ENCODE measurements at regions not wholly inside any gene's neighbourhood (a gene's known extent, or its start where the extent isn't known, plus 50 kb on each side); places are given as distances from the start of the nearest gene placed in this dataset.

DNA sequence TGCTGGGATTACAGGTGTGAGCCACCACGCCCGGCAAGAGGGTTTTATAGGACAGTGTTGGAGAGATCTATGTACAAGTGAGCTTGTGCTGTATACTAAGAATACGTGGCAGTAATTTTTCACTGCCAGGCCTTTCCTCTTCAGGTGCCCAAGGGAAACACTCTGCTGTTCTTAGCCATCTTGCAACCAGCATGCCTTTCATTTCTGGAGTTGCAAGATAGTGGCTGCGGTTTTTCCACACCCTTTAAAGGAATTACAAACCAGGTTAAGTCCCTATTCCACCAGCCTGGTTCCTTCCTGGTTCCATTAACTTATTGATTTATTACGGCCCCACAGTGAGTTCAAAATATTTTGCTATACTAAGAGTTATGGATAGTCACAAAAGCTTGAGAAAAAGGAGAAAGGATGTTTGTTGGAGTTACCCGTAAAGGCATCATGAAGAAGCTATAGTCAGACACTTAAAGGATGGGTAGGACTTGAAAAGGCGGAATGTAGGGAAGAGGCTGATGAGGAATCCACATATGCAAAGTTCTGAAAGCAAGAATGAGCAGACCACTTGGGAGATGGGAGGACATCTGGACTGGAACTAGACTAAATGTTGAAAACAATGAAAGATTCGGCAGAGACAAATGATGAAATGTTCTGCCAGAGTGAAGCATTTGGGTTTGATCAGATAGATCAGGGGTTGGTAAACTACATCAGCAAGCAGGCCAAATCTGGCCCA is 61.4 kb upstream of the ASIP start:
- no peak overlapping the region for H2AFZ ChIP-seq (ENCODE audit: insufficient read depth, low read depth, low read length, poor library complexity, severe bottlenecking)
- no peak overlapping the region for H3K4me2 ChIP-seq (replicated peaks; ENCODE audit: extremely low read depth, low read length, poor library complexity, severe bottlenecking)
- DNase-seq: no peak
- no peaks in the 10 kb centered on the region for H4K20me1 ChIP-seq (ENCODE audit: insufficient read depth, low read length)
- no peaks in the 10 kb centered on the region for H3K27me3 ChIP-seq (ENCODE audit: control insufficient read depth in 2 of 2, insufficient read depth in 2 of 2, low read length in 2 of 2)
- no peaks in the 10 kb centered on the region for H3K79me2 ChIP-seq (ENCODE audit: insufficient read depth, low read length)
- intact Hi-C loops (cut with micrococcal nuclease): no loop called here
- Mint-ChIP-seq H3K27ac (no peak overlapping the region), H3K9me3 (no peaks in the 10 kb centered on the region), H3K27me3 (ENCODE audit: low read depth in 3 of 3) (peaks cover 2 to 9% (median 7%) of the 10 kb centered on the region in 3 donors), H3K36me3 (no peaks in the 10 kb centered on the region), H3K4me3 (no peak overlapping the region), H3K4me1 (no peaks in the 10 kb centered on the region)
- H3K9me3 ChIP-seq (replicated peaks in 1 of 2; ENCODE audit: control insufficient read depth in 1 of 2, insufficient read depth in 1 of 2, low read length in 2 of 2): no peaks in the 10 kb centered on the region
- no peak overlapping the region for H3K27ac ChIP-seq (ENCODE audit: low read depth in 1 of 2, low read length in 2 of 2)
- TF ChIP-seq, protein P1, sequence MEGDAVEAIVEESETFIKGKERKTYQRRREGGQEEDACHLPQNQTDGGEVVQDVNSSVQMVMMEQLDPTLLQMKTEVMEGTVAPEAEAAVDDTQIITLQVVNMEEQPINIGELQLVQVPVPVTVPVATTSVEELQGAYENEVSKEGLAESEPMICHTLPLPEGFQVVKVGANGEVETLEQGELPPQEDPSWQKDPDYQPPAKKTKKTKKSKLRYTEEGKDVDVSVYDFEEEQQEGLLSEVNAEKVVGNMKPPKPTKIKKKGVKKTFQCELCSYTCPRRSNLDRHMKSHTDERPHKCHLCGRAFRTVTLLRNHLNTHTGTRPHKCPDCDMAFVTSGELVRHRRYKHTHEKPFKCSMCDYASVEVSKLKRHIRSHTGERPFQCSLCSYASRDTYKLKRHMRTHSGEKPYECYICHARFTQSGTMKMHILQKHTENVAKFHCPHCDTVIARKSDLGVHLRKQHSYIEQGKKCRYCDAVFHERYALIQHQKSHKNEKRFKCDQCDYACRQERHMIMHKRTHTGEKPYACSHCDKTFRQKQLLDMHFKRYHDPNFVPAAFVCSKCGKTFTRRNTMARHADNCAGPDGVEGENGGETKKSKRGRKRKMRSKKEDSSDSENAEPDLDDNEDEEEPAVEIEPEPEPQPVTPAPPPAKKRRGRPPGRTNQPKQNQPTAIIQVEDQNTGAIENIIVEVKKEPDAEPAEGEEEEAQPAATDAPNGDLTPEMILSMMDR (IDR thresholded peaks at IDR 0.05): no peak
- no peak overlapping the region for H3K4me3 ChIP-seq (replicated peaks in 1 of 3; ENCODE audit: low read depth in 2 of 3, low read length in 3 of 3)
- 79% methylated on average over 6 of the region's 8 CpGs for WGBS (ENCODE audit: insufficient coverage)
- no peaks in the 10 kb centered on the region for H3K4me1 ChIP-seq (ENCODE audit: control insufficient read depth in 1 of 2, insufficient read depth in 2 of 2, low read length in 2 of 2)
- H3K36me3 ChIP-seq (replicated peaks in 1 of 2; ENCODE audit: control insufficient read depth in 1 of 2, insufficient read depth in 2 of 2, low read length in 2 of 2): no peaks in the 10 kb centered on the region
- no peak overlapping the region for H3K9ac ChIP-seq (ENCODE audit: insufficient read depth, low read length, poor library complexity, severe bottlenecking)

DNA sequence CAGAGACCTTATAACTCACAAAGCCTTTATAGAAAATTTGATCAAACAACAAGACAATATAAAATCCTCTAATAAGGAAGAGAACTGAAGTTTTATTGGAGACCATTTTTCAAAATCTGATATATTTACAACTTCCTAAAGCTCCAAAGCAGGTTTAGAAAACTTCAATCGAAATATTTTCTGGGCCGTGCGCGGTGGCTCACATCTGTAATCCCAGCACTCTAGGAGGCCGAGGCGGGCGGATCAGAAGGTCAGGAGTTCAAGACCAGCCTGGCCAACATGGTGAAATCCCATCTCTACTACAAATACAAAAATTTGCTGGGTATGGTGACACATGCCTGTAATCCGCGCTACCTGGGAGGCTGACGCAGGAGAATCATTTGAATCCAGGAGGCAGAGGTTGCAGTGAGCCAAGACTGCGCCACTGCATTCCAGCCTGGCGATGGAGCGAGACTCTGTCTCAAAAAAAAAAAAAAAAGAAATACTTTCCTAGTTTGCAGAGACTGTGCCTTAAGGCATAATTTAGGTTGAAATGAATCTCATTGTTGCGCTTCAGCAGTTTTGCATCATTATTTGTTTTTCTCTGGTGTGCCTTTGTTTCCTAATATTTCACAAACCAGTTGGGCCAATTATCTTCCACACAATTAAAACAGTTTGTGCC is 60.6 kb upstream of the ASIP start:
- no peaks in the 10 kb centered on the region for H3K4me1 Mint-ChIP-seq
- no peaks in the 10 kb centered on the region for H3K79me2 ChIP-seq (ENCODE audit: insufficient read depth, low read length)
- no peaks in the 10 kb centered on the region for H3K9me3 Mint-ChIP-seq
- no peak overlapping the region for H3K4me3 Mint-ChIP-seq
- no peak overlapping the region for H2AFZ ChIP-seq (ENCODE audit: insufficient read depth, low read depth, low read length, poor library complexity, severe bottlenecking)
- DNase-seq: no peak
- TF ChIP-seq, protein P1 (IDR thresholded peaks at IDR 0.05): no peak
- no peaks in the 10 kb centered on the region for H3K36me3 Mint-ChIP-seq
- H3K27ac Mint-ChIP-seq: peak overlapping the region in 1 of 7 donors; percentile 19
- H4K20me1 ChIP-seq (ENCODE audit: insufficient read depth, low read length): no peaks in the 10 kb centered on the region
- no peaks in the 10 kb centered on the region for H3K9me3 ChIP-seq (replicated peaks in 1 of 2; ENCODE audit: control insufficient read depth in 1 of 2, insufficient read depth in 1 of 2, low read length in 2 of 2)
- peaks cover 2 to 9% (median 9%) of the 10 kb centered on the region in 3 donors for H3K27me3 Mint-ChIP-seq (ENCODE audit: low read depth in 3 of 3)
- H3K4me2 ChIP-seq (replicated peaks; ENCODE audit: extremely low read depth, low read length, poor library complexity, severe bottlenecking): no peak overlapping the region
- H3K9ac ChIP-seq (ENCODE audit: insufficient read depth, low read length, poor library complexity, severe bottlenecking): no peak overlapping the region
- H3K27me3 ChIP-seq (ENCODE audit: control insufficient read depth in 2 of 2, insufficient read depth in 2 of 2, low read length in 2 of 2): no peaks in the 10 kb centered on the region
- H3K4me1 ChIP-seq (ENCODE audit: control insufficient read depth in 1 of 2, insufficient read depth in 2 of 2, low read length in 2 of 2): no peaks in the 10 kb centered on the region
- no peak overlapping the region for H3K4me3 ChIP-seq (replicated peaks in 1 of 3; ENCODE audit: low read depth in 2 of 3, low read length in 3 of 3)
- H3K27ac ChIP-seq (ENCODE audit: low read depth in 1 of 2, low read length in 2 of 2): no peak overlapping the region
- 100% methylated on average over 10 of the region's 14 CpGs for WGBS (ENCODE audit: insufficient coverage)
- no peaks in the 10 kb centered on the region for H3K36me3 ChIP-seq (replicated peaks in 1 of 2; ENCODE audit: control insufficient read depth in 1 of 2, insufficient read depth in 2 of 2, low read length in 2 of 2)
- intact Hi-C loops (cut with micrococcal nuclease): no loop called here

Measured in CD14-positive monocyte (primary cell).